22Rv1 (cell line): ENCODE measurements at regions not wholly inside any gene's neighbourhood (a gene's known extent, or its start where the extent isn't known, plus 50 kb on each side); places are given as distances from the start of the nearest gene placed in this dataset.

ENCODE experiments used
- ZFX ChIP-seq: fragments of 450-650 bp; IDR thresholded peaks from 2 replicates; pipeline ENCODE4 v1.6.1; 2017; ENCODE audit warnings: antibody characterized with exemption, borderline replicate concordance
- TF ChIP-seq, protein P1 (sequence below): fragments of 450-650 bp; IDR thresholded peaks from 2 replicates; pipeline ENCODE4 v1.5.1; 2017; ENCODE audit warnings: mild to moderate bottlenecking

DNA sequence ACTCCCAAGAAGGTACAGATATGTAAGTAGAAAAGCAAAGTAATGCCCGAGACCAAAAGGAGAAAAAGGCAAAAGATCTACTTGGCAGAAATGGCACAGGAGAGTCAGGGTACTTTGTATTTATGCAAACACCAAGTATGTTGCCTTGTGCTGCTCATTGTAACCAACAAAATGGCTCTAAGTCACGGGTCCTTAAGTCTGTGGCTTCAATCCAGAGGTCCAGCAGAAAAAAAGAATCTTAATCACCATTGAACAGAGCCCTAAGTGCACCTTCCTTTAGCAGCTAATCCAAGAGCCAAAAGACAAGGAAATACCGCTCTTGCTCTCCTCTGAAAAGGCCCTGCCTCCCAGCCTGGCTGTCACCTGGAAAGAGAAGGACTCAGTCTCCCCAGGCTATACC is 324.9 kb upstream of the PPARGC1A start:
- TF ChIP-seq, protein P1, sequence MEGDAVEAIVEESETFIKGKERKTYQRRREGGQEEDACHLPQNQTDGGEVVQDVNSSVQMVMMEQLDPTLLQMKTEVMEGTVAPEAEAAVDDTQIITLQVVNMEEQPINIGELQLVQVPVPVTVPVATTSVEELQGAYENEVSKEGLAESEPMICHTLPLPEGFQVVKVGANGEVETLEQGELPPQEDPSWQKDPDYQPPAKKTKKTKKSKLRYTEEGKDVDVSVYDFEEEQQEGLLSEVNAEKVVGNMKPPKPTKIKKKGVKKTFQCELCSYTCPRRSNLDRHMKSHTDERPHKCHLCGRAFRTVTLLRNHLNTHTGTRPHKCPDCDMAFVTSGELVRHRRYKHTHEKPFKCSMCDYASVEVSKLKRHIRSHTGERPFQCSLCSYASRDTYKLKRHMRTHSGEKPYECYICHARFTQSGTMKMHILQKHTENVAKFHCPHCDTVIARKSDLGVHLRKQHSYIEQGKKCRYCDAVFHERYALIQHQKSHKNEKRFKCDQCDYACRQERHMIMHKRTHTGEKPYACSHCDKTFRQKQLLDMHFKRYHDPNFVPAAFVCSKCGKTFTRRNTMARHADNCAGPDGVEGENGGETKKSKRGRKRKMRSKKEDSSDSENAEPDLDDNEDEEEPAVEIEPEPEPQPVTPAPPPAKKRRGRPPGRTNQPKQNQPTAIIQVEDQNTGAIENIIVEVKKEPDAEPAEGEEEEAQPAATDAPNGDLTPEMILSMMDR = no peak
- TF ChIP-seq ZFX = no peak
